Testis (tissue), 2 donors: ENCODE measurements at regions not wholly inside any gene's neighbourhood (a gene's known extent, or its start where the extent isn't known, plus 50 kb on each side); places are given as distances from the start of the nearest gene placed in this dataset.

ENCODE experiments used
- DNase-seq: peaks from one replicate; pipeline ENCODE4 v3.0.0-alpha.2; 2019
- H3K27ac ChIP-seq, 2 donors: fragments of 200-600 bp; sonication (generic); one replicate each; pipeline ENCODE4 v1.5.1; 2019
- H3K27me3 ChIP-seq: fragments of 200-600 bp; sonication (generic); one replicate; pipeline ENCODE4 v1.5.1; 2019
- H3K36me3 ChIP-seq: fragments of 200-600 bp; sonication (generic); one replicate; pipeline ENCODE4 v1.5.1; 2017; ENCODE audit warnings: low read depth; ENCODE audit errors: missing control alignments
- H3K4me1 ChIP-seq: fragments of 200-600 bp; sonication (generic); one replicate; pipeline ENCODE4 v1.5.1; 2019
- H3K4me3 ChIP-seq, 2 donors: fragments of 200-600 bp; sonication (generic); one replicate each; pipeline ENCODE4 v1.5.1; 2017 to 2019
- H3K9me3 ChIP-seq: fragments of 200-600 bp; sonication (generic); one replicate; pipeline ENCODE4 v1.5.1; 2017
- POLR2A ChIP-seq: fragments of 450-650 bp; IDR thresholded peaks from one replicate; pipeline ENCODE4 v1.6.1; 2017; ENCODE audit warnings: antibody characterized with exemption, mild to moderate bottlenecking, moderate library complexity
- whole genome bisulfite sequencing, 2 donors: methylation state at CpG; one replicate each; pipeline ENCODE4 v1.1.5; 2018; 5-methylcytosine and 5-hydroxymethylcytosine counted together
- intact Hi-C: fragments of 100-400 bp; cut with DNase I; formaldehyde crosslinking; loops from one replicate; pipeline ENCODE4 v1.15.1; 2023; ENCODE audit warnings: low total_unique reads
- TF ChIP-seq, protein P1 (sequence below), 3 experiments: fragments of 450-650 bp in 2 of 3; fragments of 200-600 bp in 1 of 3; sonication (generic) in 1 of 3; IDR thresholded peaks; one replicate each; pipeline ENCODE4 v1.5.1; 2016 to 2019; ENCODE audit warnings: antibody characterized with exemption in 3 of 3, mild to moderate bottlenecking in 2 of 3, moderate library complexity in 1 of 3

DNA sequence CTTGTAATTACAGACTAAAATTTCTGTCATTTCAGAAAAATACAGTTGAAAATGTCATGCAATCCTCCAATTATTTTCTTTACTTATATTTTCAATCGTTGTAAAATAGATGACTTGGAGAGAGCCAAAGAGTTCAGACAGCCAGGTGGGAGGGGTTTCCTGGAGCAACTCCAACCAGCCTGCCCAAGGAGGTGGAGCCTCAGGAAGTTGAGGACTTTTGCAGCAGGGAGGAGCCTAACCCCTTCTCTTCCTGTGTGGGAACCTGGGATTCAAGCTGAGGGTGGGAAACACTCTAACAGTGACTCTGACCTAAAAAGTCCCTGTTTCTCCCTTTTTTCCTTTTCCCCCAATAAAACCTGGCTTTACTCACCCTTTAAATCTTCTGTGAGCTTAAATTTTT, 72.2 kb upstream of the GABRG1 start:
- Histone ChIP-seq H3K36me3 (no peaks in the 10 kb centered on the region), H3K4me1 (no peaks in the 10 kb centered on the region), H3K9me3 (no peaks in the 10 kb centered on the region), H3K27ac (no peak overlapping the region), H3K27me3 (no peaks in the 10 kb centered on the region), H3K4me3 (no peak overlapping the region)
- intact Hi-C loops: no loop called here
- DNase-seq: peak; percentile 18
- TF ChIP-seq POLR2A: no peak
- TF ChIP-seq, protein P1, sequence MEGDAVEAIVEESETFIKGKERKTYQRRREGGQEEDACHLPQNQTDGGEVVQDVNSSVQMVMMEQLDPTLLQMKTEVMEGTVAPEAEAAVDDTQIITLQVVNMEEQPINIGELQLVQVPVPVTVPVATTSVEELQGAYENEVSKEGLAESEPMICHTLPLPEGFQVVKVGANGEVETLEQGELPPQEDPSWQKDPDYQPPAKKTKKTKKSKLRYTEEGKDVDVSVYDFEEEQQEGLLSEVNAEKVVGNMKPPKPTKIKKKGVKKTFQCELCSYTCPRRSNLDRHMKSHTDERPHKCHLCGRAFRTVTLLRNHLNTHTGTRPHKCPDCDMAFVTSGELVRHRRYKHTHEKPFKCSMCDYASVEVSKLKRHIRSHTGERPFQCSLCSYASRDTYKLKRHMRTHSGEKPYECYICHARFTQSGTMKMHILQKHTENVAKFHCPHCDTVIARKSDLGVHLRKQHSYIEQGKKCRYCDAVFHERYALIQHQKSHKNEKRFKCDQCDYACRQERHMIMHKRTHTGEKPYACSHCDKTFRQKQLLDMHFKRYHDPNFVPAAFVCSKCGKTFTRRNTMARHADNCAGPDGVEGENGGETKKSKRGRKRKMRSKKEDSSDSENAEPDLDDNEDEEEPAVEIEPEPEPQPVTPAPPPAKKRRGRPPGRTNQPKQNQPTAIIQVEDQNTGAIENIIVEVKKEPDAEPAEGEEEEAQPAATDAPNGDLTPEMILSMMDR (IDR thresholded peaks at IDR 0.05): no peak
- 6 to 39% methylated on average over 1 of the region's 1 CpG for WGBS, 2 donors

DNA sequence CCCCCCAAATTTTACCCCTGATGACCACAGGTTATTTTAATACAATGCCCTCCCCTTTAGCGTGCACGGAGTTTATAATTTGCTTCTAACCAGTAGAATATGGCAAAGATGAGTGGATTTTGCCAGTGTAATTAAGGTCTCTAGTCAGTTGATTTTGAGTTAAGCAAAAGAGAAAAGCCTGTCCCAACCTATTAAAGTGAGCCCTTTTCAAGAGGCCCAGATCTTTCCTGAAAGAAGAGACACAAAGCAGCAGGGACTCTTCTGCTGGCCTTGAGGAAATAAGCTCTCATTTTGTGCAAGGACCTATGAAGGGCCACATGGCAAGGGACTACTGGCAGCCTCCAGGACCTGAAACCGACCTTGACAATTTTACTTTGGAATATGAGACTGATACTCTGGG, 61.9 kb upstream of the GABRG1 start:
- 79 to 81% methylated on average over 3 of the region's 3 CpGs for WGBS, 2 donors
- no peak for TF ChIP-seq POLR2A
- TF ChIP-seq, protein P1 (IDR thresholded peaks at IDR 0.05): no peak
- Histone ChIP-seq H3K4me3 (no peak overlapping the region), H3K4me1 (no peaks in the 10 kb centered on the region), H3K9me3 (no peaks in the 10 kb centered on the region), H3K27me3 (no peaks in the 10 kb centered on the region), H3K27ac (no peak overlapping the region), H3K36me3 (no peaks in the 10 kb centered on the region)
- DNase-seq: no peak
- intact Hi-C loops: no loop called here

GRCh38 chr4:46179356-46179755, 55.5 kb upstream of the GABRG1 start:
- no peak overlapping the region for H3K4me3 ChIP-seq
- no peaks in the 10 kb centered on the region for H3K4me1 ChIP-seq
- H3K27me3 ChIP-seq: no peaks in the 10 kb centered on the region
- no peaks in the 10 kb centered on the region for H3K36me3 ChIP-seq
- TF ChIP-seq, protein P1 (IDR thresholded peaks at IDR 0.05): no peak
- no peak for TF ChIP-seq POLR2A
- no peaks in the 10 kb centered on the region for H3K9me3 ChIP-seq
- intact Hi-C loops: no loop called here
- H3K27ac ChIP-seq: no peak overlapping the region
- DNase-seq: no peak
